ENCODE measurements at regions not wholly inside any gene's neighbourhood (a gene's known extent, or its start where the extent isn't known, plus 50 kb on each side); places are given as distances from the start of the nearest gene placed in this dataset.

- no peaks in the 10 kb centered on the region for H4K20me1 ChIP-seq (ENCODE audit: insufficient read depth, low read length)
- no peak overlapping the region for H2AFZ ChIP-seq (ENCODE audit: low read length)
- no peaks in the 10 kb centered on the region for H3K36me3 ChIP-seq (ENCODE audit: insufficient read depth, low read length)
- H3K9me3 ChIP-seq (ENCODE audit: low read depth, low read length) = no peaks in the 10 kb centered on the region
- H3K27me3 ChIP-seq (ENCODE audit: insufficient read depth, low read length) = no peaks in the 10 kb centered on the region
- no peak for TF ChIP-seq CTCF (IDR thresholded peaks at IDR 0.05; ENCODE audit: extremely low read depth, low read depth, low read length)
- no peak overlapping the region for H3K27ac ChIP-seq (ENCODE audit: low read depth, low read length)
- H3K4me1 ChIP-seq (ENCODE audit: insufficient read depth, low read length) = peaks cover 7% of the 10 kb centered on the region
- DNase-seq (ENCODE audit: insufficient read length, low spot score, missing footprints) = peak; percentile 83
- H3K4me3 ChIP-seq (ENCODE audit: insufficient read depth, low read length) = no peak overlapping the region
- no peaks in the 10 kb centered on the region for H3K79me2 ChIP-seq (ENCODE audit: insufficient read depth, low read length)
- peak overlapping the region; percentile 14 for H3K4me2 ChIP-seq (ENCODE audit: insufficient read depth, low read length)
Observed at GRCh38 chr7:41134300-41135255, 568.3 kb downstream of the INHBA start.

GRCh38 chr7:41133690-41134299, 569.1 kb downstream of the INHBA start:
- no peak for TF ChIP-seq CTCF (IDR thresholded peaks at IDR 0.05; ENCODE audit: extremely low read depth, low read depth, low read length)

GRCh38 chr7:41131956-41132355, 570.9 kb downstream of the INHBA start:
- TF ChIP-seq CTCF (IDR thresholded peaks at IDR 0.05; ENCODE audit: extremely low read depth, low read depth, low read length) = no peak

More at GRCh38 chr7:41133690-41134299, 569.1 kb downstream of the INHBA start:
- Histone ChIP-seq H3K4me2 (ENCODE audit: insufficient read depth, low read length) (no peak overlapping the region), H3K36me3 (ENCODE audit: insufficient read depth, low read length) (no peaks in the 10 kb centered on the region), H3K9me3 (ENCODE audit: low read depth, low read length) (no peaks in the 10 kb centered on the region), H3K27me3 (ENCODE audit: insufficient read depth, low read length) (no peaks in the 10 kb centered on the region), H3K4me1 (ENCODE audit: insufficient read depth, low read length) (peaks cover 7% of the 10 kb centered on the region), H2AFZ (ENCODE audit: low read length) (no peak overlapping the region), H3K4me3 (ENCODE audit: insufficient read depth, low read length) (no peak overlapping the region), H3K79me2 (ENCODE audit: insufficient read depth, low read length) (no peaks in the 10 kb centered on the region), H3K27ac (ENCODE audit: low read depth, low read length) (no peak overlapping the region), H4K20me1 (ENCODE audit: insufficient read depth, low read length) (no peaks in the 10 kb centered on the region)
- no peak for DNase-seq (ENCODE audit: insufficient read length, low spot score, missing footprints)

More at GRCh38 chr7:41131956-41132355, 570.9 kb downstream of the INHBA start:
- Histone ChIP-seq H4K20me1 (ENCODE audit: insufficient read depth, low read length) (no peaks in the 10 kb centered on the region), H3K4me3 (ENCODE audit: insufficient read depth, low read length) (no peak overlapping the region), H2AFZ (ENCODE audit: low read length) (no peak overlapping the region), H3K4me1 (ENCODE audit: insufficient read depth, low read length) (peaks cover 7% of the 10 kb centered on the region), H3K9me3 (ENCODE audit: low read depth, low read length) (no peaks in the 10 kb centered on the region), H3K27ac (ENCODE audit: low read depth, low read length) (no peak overlapping the region), H3K4me2 (ENCODE audit: insufficient read depth, low read length) (no peak overlapping the region), H3K27me3 (ENCODE audit: insufficient read depth, low read length) (no peaks in the 10 kb centered on the region), H3K36me3 (ENCODE audit: insufficient read depth, low read length) (no peaks in the 10 kb centered on the region), H3K79me2 (ENCODE audit: insufficient read depth, low read length) (no peaks in the 10 kb centered on the region)
- DNase-seq (ENCODE audit: insufficient read length, low spot score, missing footprints) = no peak

Data from osteoblast (primary cell).